ENCODE measurements at regions not wholly inside any gene's neighbourhood (a gene's known extent, or its start where the extent isn't known, plus 50 kb on each side); places are given as distances from the start of the nearest gene placed in this dataset.

DNA sequence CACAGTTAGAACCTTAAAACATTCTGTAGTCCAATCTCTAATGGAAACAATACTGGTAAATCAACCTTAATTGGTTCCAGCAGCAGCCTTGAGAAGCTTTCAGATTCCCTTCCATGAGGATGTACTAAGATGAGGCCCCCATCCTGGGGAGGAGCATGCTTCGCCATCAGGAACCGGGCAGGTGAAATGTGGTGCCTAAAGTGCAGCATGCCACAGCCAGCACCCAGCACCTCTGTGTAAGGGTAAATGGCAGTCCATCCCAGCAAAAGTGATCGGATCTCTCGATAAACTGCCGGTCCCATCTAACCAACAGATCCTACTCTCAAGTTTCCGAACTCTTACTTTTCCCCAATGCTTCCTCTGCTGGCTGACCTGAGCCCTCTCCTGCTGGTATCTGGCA, 166.3 kb upstream of the PDE10A start:
- H3K27me3 ChIP-seq (ENCODE audit: control insufficient read depth, insufficient read depth, low read length) = no peaks in the 10 kb centered on the region
- no peak for DNase-seq (ENCODE audit: low read depth)
- POLR2A ChIA-PET = no interaction called here
- H3K4me3 ChIP-seq (ENCODE audit: low read depth, low read length) = no peak overlapping the region
- TF ChIP-seq, protein P1, sequence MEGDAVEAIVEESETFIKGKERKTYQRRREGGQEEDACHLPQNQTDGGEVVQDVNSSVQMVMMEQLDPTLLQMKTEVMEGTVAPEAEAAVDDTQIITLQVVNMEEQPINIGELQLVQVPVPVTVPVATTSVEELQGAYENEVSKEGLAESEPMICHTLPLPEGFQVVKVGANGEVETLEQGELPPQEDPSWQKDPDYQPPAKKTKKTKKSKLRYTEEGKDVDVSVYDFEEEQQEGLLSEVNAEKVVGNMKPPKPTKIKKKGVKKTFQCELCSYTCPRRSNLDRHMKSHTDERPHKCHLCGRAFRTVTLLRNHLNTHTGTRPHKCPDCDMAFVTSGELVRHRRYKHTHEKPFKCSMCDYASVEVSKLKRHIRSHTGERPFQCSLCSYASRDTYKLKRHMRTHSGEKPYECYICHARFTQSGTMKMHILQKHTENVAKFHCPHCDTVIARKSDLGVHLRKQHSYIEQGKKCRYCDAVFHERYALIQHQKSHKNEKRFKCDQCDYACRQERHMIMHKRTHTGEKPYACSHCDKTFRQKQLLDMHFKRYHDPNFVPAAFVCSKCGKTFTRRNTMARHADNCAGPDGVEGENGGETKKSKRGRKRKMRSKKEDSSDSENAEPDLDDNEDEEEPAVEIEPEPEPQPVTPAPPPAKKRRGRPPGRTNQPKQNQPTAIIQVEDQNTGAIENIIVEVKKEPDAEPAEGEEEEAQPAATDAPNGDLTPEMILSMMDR (IDR thresholded peaks at IDR 0.05; ENCODE audit: insufficient read depth, low read depth, low read length) = no peak
- H3K36me3 ChIP-seq (ENCODE audit: control insufficient read depth, insufficient read depth, low read length) = no peaks in the 10 kb centered on the region
- CTCF ChIA-PET = interaction anchor here (1.5 kb wide), 1 partner anchor 9 kb away, joined by 3 read pairs; no protein-coding TSS in a partner anchor

DNA sequence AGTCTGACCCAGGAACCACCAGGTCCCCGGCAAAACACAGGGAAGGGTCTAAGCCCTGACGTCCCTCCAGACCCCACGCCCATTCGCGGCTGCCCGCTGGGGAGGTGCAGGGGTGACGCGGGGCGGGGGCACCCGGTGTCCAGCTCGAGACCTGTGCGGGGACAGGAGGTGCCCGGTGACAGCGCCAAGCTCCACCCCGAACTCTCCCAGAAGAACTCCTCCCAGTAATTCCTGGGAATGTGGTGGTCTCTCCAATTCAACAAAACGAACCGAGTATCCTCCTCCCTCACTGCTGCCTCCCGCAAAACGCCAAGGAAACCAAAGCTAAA, 164.1 kb upstream of the PDE10A start:
- H3K36me3 ChIP-seq (ENCODE audit: control insufficient read depth, insufficient read depth, low read length) = no peaks in the 10 kb centered on the region
- no peak for DNase-seq (ENCODE audit: low read depth)
- CTCF ChIA-PET = no interaction called here
- no peaks in the 10 kb centered on the region for H3K27me3 ChIP-seq (ENCODE audit: control insufficient read depth, insufficient read depth, low read length)
- POLR2A ChIA-PET = no interaction called here
- no peak overlapping the region for H3K4me3 ChIP-seq (ENCODE audit: low read depth, low read length)
- TF ChIP-seq, protein P1 (IDR thresholded peaks at IDR 0.05; ENCODE audit: insufficient read depth, low read depth, low read length) = no peak

DNA sequence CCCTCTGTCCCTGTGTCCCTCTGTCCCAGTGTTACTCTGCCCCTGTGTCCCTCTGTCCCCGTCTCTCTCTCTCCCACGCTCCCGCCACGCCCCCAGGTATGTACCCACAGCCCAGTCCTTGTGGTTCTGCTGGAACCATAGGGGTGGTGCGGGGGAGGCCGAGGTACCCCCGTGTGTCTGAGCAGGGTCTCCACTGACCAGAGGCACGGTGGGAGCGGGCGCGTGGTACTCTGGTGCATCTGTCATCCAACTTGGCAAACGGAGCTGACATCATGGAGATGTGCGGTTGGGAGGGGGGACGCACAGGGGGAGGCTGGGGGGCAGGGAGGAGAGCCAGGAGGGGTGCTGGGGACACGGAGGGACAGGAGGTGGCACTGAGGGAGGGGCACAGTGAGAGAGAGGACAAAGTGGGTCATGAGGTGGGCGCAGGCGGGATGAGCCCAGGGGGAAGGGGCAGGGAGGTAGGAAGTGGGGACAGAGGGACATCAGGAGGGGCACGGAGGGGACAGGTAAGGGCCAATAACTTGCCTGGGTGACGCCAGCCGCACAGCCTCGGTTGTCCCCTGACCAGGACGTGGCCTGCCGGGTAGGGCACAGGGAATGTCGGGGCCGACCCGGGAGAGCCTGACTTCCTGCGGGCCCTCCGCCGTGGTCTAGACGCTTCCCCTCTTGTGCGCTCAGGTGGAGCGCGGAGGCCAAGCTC, 163.6 kb upstream of the PDE10A start:
- H3K4me3 ChIP-seq (ENCODE audit: low read depth, low read length) = no peak overlapping the region
- no peaks in the 10 kb centered on the region for H3K36me3 ChIP-seq (ENCODE audit: control insufficient read depth, insufficient read depth, low read length)
- no peak for DNase-seq (ENCODE audit: low read depth)
- ChIA-PET CTCF (no interaction called here), POLR2A (no interaction called here)
- TF ChIP-seq, protein P1 (IDR thresholded peaks at IDR 0.05; ENCODE audit: insufficient read depth, low read depth, low read length) = no peak
- H3K27me3 ChIP-seq (ENCODE audit: control insufficient read depth, insufficient read depth, low read length) = no peaks in the 10 kb centered on the region

DNA sequence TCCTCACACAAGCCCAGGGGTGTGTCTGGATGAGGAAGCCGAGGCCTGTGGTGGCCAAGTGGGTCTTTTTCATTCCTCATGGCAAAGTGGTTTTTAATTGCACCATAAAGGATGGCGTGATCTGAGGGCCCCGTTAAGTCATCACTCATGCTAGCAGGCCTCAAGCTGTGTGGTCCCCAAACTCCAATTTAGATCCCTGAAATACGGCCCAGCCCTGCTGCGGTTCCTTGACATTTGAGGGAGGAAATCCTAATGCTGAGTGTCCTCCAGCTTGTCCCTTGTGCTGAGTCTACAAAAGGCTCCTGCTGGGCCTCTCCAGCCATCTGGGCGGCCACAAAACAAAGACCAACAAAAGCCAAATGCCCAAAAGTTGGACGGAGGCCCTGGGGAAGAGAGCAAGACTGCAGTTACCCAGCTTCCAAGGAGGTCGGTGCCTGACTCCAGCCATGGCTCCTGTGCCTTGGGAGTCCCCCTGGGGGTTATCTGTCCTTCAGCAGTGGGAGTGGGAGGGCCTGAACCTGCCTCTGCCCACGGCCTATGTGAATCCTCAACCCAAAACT, 162.3 kb upstream of the PDE10A start:
- ChIA-PET POLR2A (no interaction called here), CTCF (no interaction called here)
- DNase-seq (ENCODE audit: low read depth) = no peak
- no peak overlapping the region for H3K4me3 ChIP-seq (ENCODE audit: low read depth, low read length)
- no peaks in the 10 kb centered on the region for H3K27me3 ChIP-seq (ENCODE audit: control insufficient read depth, insufficient read depth, low read length)
- TF ChIP-seq, protein P1 (IDR thresholded peaks at IDR 0.05; ENCODE audit: insufficient read depth, low read depth, low read length) = no peak
- H3K36me3 ChIP-seq (ENCODE audit: control insufficient read depth, insufficient read depth, low read length) = no peaks in the 10 kb centered on the region

DNA sequence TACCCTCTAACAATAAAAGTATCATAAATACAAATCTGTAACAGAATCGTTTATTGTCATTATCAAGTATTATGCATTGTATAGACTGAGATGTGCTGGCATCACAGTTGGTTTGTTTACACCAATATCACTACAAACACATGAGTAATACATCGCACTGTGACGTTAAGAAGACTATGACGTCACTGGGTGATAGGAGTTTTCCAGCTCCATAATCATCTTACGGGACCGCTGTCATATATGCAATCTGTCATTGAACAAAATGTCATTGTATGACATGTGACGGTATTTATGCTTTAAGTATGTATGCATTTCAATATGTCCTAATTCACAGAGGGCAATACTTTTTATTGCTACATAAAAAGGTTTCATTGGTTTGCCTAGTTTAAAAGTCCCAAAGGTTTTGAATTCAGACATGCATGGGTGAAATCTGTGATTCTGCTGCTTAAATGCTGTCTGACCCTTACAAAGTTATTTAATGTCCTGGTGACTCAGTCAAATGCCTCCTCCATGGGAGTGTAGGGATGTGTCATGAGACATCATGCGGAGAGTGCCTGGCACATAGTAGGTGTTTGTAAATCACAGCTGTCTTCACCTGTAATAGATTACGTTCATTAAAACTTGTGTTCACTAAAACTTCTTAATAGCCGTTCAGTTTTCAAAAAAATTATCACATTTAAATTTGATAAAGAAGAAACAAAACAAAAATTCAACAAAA, 160.7 kb upstream of the PDE10A start:
- Histone ChIP-seq H3K36me3 (ENCODE audit: control insufficient read depth, insufficient read depth, low read length) (no peaks in the 10 kb centered on the region), H3K27me3 (ENCODE audit: control insufficient read depth, insufficient read depth, low read length) (no peaks in the 10 kb centered on the region), H3K4me3 (ENCODE audit: low read depth, low read length) (no peak overlapping the region)
- CTCF ChIA-PET = no interaction called here
- no peak for DNase-seq (ENCODE audit: low read depth)
- TF ChIP-seq, protein P1 (IDR thresholded peaks at IDR 0.05; ENCODE audit: insufficient read depth, low read depth, low read length) = no peak
- POLR2A ChIA-PET = no interaction called here
